Suprapubic skin (tissue), 4 donors: ENCODE measurements at regions not wholly inside any gene's neighbourhood (a gene's known extent, or its start where the extent isn't known, plus 50 kb on each side); places are given as distances from the start of the nearest gene placed in this dataset.

Experiments
- EP300 ChIP-seq: sonication (generic); formaldehyde crosslinking; IDR thresholded peaks from one replicate; pipeline ENCODE4 v1.6.1; 2017; ENCODE audit warnings: antibody characterized with exemption
- POLR2A ChIP-seq, 2 donors: fragments of 450-650 bp; IDR thresholded peaks; one replicate each; pipeline ENCODE4 v1.6.1; 2017; ENCODE audit warnings: antibody characterized with exemption in 2 of 2, mild to moderate bottlenecking in 2 of 2, moderate library complexity in 2 of 2
- POLR2AphosphoS5 ChIP-seq, 3 donors: sonication (generic); formaldehyde crosslinking; IDR thresholded peaks; one replicate each; pipeline ENCODE4 v1.6.1; 2017; ENCODE audit warnings: antibody characterized with exemption in 3 of 3
- TF ChIP-seq, protein P1 (sequence below), 2 donors: fragments of 200-600 bp in 1 of 2; fragments of 450-650 bp in 1 of 2; sonication (generic) in 1 of 2; IDR thresholded peaks; one replicate each; pipeline ENCODE4 v1.5.1; 2016 to 2019; ENCODE audit warnings: antibody characterized with exemption in 2 of 2, mild to moderate bottlenecking in 1 of 2, moderate library complexity in 1 of 2

DNA sequence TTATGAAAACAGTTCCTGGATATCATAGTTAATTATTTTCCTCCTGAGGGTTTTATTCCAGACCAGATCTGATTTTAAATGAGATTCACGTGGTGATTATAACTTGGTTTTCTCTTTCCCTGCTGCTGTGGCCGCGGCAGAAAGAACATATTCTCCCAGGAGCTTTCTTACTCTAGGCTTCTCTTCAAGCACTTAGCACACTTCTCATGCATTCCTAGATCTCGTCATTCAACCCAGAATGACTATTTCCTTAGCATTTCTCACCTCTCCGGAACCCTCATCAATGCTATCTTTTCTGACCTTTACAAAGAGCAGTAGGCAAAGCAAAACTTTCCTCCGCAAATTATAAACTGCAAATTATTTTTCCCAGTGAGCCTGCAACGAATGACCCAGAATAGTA, 122.9 kb downstream of the GPAT3 start:
- TF ChIP-seq POLR2A (IDR thresholded peaks at IDR 0.05) (no peak), EP300 (no peak), POLR2AphosphoS5 (IDR thresholded peaks at IDR 0.05) (no peak)
- TF ChIP-seq, protein P1, sequence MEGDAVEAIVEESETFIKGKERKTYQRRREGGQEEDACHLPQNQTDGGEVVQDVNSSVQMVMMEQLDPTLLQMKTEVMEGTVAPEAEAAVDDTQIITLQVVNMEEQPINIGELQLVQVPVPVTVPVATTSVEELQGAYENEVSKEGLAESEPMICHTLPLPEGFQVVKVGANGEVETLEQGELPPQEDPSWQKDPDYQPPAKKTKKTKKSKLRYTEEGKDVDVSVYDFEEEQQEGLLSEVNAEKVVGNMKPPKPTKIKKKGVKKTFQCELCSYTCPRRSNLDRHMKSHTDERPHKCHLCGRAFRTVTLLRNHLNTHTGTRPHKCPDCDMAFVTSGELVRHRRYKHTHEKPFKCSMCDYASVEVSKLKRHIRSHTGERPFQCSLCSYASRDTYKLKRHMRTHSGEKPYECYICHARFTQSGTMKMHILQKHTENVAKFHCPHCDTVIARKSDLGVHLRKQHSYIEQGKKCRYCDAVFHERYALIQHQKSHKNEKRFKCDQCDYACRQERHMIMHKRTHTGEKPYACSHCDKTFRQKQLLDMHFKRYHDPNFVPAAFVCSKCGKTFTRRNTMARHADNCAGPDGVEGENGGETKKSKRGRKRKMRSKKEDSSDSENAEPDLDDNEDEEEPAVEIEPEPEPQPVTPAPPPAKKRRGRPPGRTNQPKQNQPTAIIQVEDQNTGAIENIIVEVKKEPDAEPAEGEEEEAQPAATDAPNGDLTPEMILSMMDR (IDR thresholded peaks at IDR 0.05), result no peak
